Vagina (tissue), 2 donors: ENCODE measurements at regions not wholly inside any gene's neighbourhood (a gene's known extent, or its start where the extent isn't known, plus 50 kb on each side); places are given as distances from the start of the nearest gene placed in this dataset.
"Not testable (repeated sequence)": the region's sequence is repeated elsewhere in the genome, so short reads cannot be mapped to it uniquely, and the experiment has no call there.

Experiments
- DNase-seq, 2 donors: peaks; one replicate each; pipeline ENCODE4 v3.0.0-alpha.2; 2017; ENCODE audit errors: extremely low spot score in 2 of 2
- H3K27ac ChIP-seq: fragments of 200-600 bp; sonication (generic); one replicate; pipeline ENCODE4 v1.5.1; 2019
- H3K27me3 ChIP-seq: fragments of 200-600 bp; sonication (generic); one replicate; pipeline ENCODE4 v1.5.1; 2019
- H3K36me3 ChIP-seq, 2 donors: fragments of 200-600 bp; sonication (generic); one replicate each; pipeline ENCODE4 v1.5.1; 2017 to 2019
- H3K4me1 ChIP-seq: fragments of 200-600 bp; sonication (generic); one replicate; pipeline ENCODE4 v1.5.1; 2019
- H3K4me3 ChIP-seq, 2 donors: fragments of 200-600 bp; sonication (generic); 1 replicate in 1 of 2; 2 replicates in 1 of 2; pipeline ENCODE4 v1.5.1; 2016 to 2019
- H3K9me3 ChIP-seq: fragments of 200-600 bp; sonication (generic); one replicate; pipeline ENCODE4 v1.5.1; 2019
- CTCF ChIP-seq, 3 experiments: fragments of 450-650 bp in 2 of 3; fragments of 200-600 bp in 1 of 3; sonication (generic) in 1 of 3; IDR thresholded peaks; one replicate each; pipeline ENCODE4 v1.5.1; 2017 to 2019; ENCODE audit warnings: antibody characterized with exemption in 3 of 3, mild to moderate bottlenecking in 2 of 3, moderate library complexity in 2 of 3
- POLR2A ChIP-seq, 2 donors: fragments of 450-650 bp; IDR thresholded peaks; one replicate each; pipeline ENCODE4 v1.6.1; 2017; ENCODE audit warnings: antibody characterized with exemption in 2 of 2, mild to moderate bottlenecking in 2 of 2, moderate library complexity in 2 of 2
- POLR2AphosphoS5 ChIP-seq, 2 donors: sonication (generic); formaldehyde crosslinking; IDR thresholded peaks; one replicate each; pipeline ENCODE4 v1.9.0; 2017; ENCODE audit warnings: antibody characterized with exemption in 2 of 2, mild to moderate bottlenecking in 2 of 2, low read depth in 1 of 2; ENCODE audit not compliant: insufficient read depth in 1 of 2
- intact Hi-C: fragments of 100-400 bp; cut with DNase I; formaldehyde crosslinking; loops from one replicate; pipeline ENCODE4 v1.15.1; 2023

- intact Hi-C loops = no loop called here
- Histone ChIP-seq H3K27me3 (no peaks in the 10 kb centered on the region), H3K36me3 (no peaks in the 10 kb centered on the region), H3K9me3 (no peaks in the 10 kb centered on the region), H3K4me3 (no peak overlapping the region), H3K4me1 (no peaks in the 10 kb centered on the region), H3K27ac (no peak overlapping the region)
- TF ChIP-seq POLR2AphosphoS5 (IDR thresholded peaks at IDR 0.05; ENCODE audit: insufficient read depth in 1 of 2, low read depth in 1 of 2) (no peak), POLR2A (IDR thresholded peaks at IDR 0.05) (no peak), CTCF (IDR thresholded peaks at IDR 0.05) (no peak)
- DNase-seq = no peak
These were observed 72.4 kb upstream of the GNAQ start for GRCh38 chr9:78103971-78104433.

- TF ChIP-seq POLR2A (IDR thresholded peaks at IDR 0.05) (no peak), CTCF (IDR thresholded peaks at IDR 0.05) (no peak), POLR2AphosphoS5 (IDR thresholded peaks at IDR 0.05; ENCODE audit: insufficient read depth in 1 of 2, low read depth in 1 of 2) (no peak)
- intact Hi-C loops = no loop called here
- Histone ChIP-seq H3K27ac (no peak overlapping the region), H3K4me1 (no peaks in the 10 kb centered on the region), H3K4me3 (no peak overlapping the region), H3K27me3 (no peaks in the 10 kb centered on the region), H3K36me3 (no peaks in the 10 kb centered on the region), H3K9me3 (no peaks in the 10 kb centered on the region)
- DNase-seq = no peak
These were observed 69.6 kb upstream of the GNAQ start for GRCh38 chr9:78101247-78101646.

- TF ChIP-seq POLR2AphosphoS5 (IDR thresholded peaks at IDR 0.05; ENCODE audit: insufficient read depth in 1 of 2, low read depth in 1 of 2) = no peak
- no peak for TF ChIP-seq CTCF (IDR thresholded peaks at IDR 0.05)
- TF ChIP-seq POLR2A (IDR thresholded peaks at IDR 0.05) = no peak
- intact Hi-C loops = no loop called here
These were observed 65.9 kb upstream of the GNAQ start for GRCh38 chr9:78097541-78097940.

GRCh38 chr9:78091731-78092130, 60.1 kb upstream of the GNAQ start:
- Histone ChIP-seq H3K27ac (no peak overlapping the region), H3K27me3 (no peaks in the 10 kb centered on the region), H3K9me3 (no peaks in the 10 kb centered on the region), H3K4me3 (no peak overlapping the region), H3K4me1 (no peaks in the 10 kb centered on the region), H3K36me3 (no peaks in the 10 kb centered on the region)
- intact Hi-C loops = no loop called here
- no peak for DNase-seq
- no peak for TF ChIP-seq CTCF (IDR thresholded peaks at IDR 0.05)
- TF ChIP-seq POLR2A (IDR thresholded peaks at IDR 0.05) = no peak
- TF ChIP-seq POLR2AphosphoS5 (IDR thresholded peaks at IDR 0.05; ENCODE audit: insufficient read depth in 1 of 2, low read depth in 1 of 2) = no peak

More at GRCh38 chr9:78097541-78097940, 65.9 kb upstream of the GNAQ start:
- H3K9me3 ChIP-seq = no peaks in the 10 kb centered on the region
- no peak overlapping the region for H3K27ac ChIP-seq
- H3K4me1 ChIP-seq = no peaks in the 10 kb centered on the region
- H3K4me3 ChIP-seq = no peak overlapping the region
- no peaks in the 10 kb centered on the region for H3K27me3 ChIP-seq
- no peak for DNase-seq
- no peaks in the 10 kb centered on the region for H3K36me3 ChIP-seq

GRCh38 chr9:78089111-78089510, 57.5 kb upstream of the GNAQ start:
- intact Hi-C loops = no loop called here
- TF ChIP-seq POLR2AphosphoS5 (IDR thresholded peaks at IDR 0.05; ENCODE audit: insufficient read depth in 1 of 2, low read depth in 1 of 2) = no peak
- no peak for TF ChIP-seq POLR2A (IDR thresholded peaks at IDR 0.05)
- Histone ChIP-seq H3K27me3 (no peaks in the 10 kb centered on the region), H3K4me3 (no peak overlapping the region), H3K9me3 (no peaks in the 10 kb centered on the region), H3K4me1 (no peaks in the 10 kb centered on the region), H3K36me3 (no peaks in the 10 kb centered on the region), H3K27ac (no peak overlapping the region)
- no peak for DNase-seq

GRCh38 chr9:78088190-78088589, 56.6 kb upstream of the GNAQ start:
- H3K4me1 ChIP-seq, H3K36me3 ChIP-seq, H3K9me3 ChIP-seq, DNase-seq, intact Hi-C loops, H3K27me3 ChIP-seq, H3K4me3 ChIP-seq, H3K27ac ChIP-seq: not testable (repeated sequence)
